ENCODE measurements at regions not wholly inside any gene's neighbourhood (a gene's known extent, or its start where the extent isn't known, plus 50 kb on each side); places are given as distances from the start of the nearest gene placed in this dataset.

- DNase-seq (no peak), ATAC-seq (no peak)
- Mint-ChIP-seq H3K9me3 (peaks cover 0 to 6% (median 1%) of the 10 kb centered on the region in 9 donors), H3K36me3 (no peaks in the 10 kb centered on the region), H3K4me3 (no peak overlapping the region), H3K27me3 (peaks cover 0 to 26% (median 1%) of the 10 kb centered on the region in 5 donors), H3K4me1 (no peaks in the 10 kb centered on the region), H3K27ac (no peak overlapping the region)
- POLR2A ChIA-PET, result no interaction called here
These were observed 228.2 kb upstream of the BLID start for GRCh38 chr11:122344215-122344614.

- no peak overlapping the region for H3K27ac Mint-ChIP-seq
- DNase-seq (no peak), ATAC-seq (no peak)
- H3K36me3 Mint-ChIP-seq, result no peaks in the 10 kb centered on the region
- peaks cover 0 to 16% (median 1%) of the 10 kb centered on the region in 5 donors for H3K27me3 Mint-ChIP-seq
- no peaks in the 10 kb centered on the region for H3K4me1 Mint-ChIP-seq
- no peak overlapping the region for H3K4me3 Mint-ChIP-seq
- POLR2A ChIA-PET, result no interaction called here
- peaks cover 0 to 6% (median 1%) of the 10 kb centered on the region in 9 donors for H3K9me3 Mint-ChIP-seq
These were observed 227.2 kb upstream of the BLID start for GRCh38 chr11:122343210-122343609.

- POLR2A ChIA-PET, result no interaction called here
These were observed 226.2 kb upstream of the BLID start for GRCh38 chr11:122342089-122342744.

GRCh38 chr11:122341477-122341876 is 225.5 kb upstream of the BLID start:
- H3K4me3 Mint-ChIP-seq, result no peak overlapping the region
- POLR2A ChIA-PET, result no interaction called here
- peaks cover 0 to 16% (median 1%) of the 10 kb centered on the region in 5 donors for H3K27me3 Mint-ChIP-seq
- H3K27ac Mint-ChIP-seq, result no peak overlapping the region
- ATAC-seq (no peak), DNase-seq (no peak)
- no peaks in the 10 kb centered on the region for H3K36me3 Mint-ChIP-seq
- peaks cover 0 to 6% (median 1%) of the 10 kb centered on the region in 9 donors for H3K9me3 Mint-ChIP-seq
- no peaks in the 10 kb centered on the region for H3K4me1 Mint-ChIP-seq

More at GRCh38 chr11:122342089-122342744, 226.2 kb upstream of the BLID start:
- no peaks in the 10 kb centered on the region for H3K36me3 Mint-ChIP-seq
- ATAC-seq (no peak), DNase-seq (no peak)
- no peak overlapping the region for H3K27ac Mint-ChIP-seq
- H3K9me3 Mint-ChIP-seq, result peaks cover 0 to 6% (median 1%) of the 10 kb centered on the region in 9 donors
- no peaks in the 10 kb centered on the region for H3K4me1 Mint-ChIP-seq
- H3K4me3 Mint-ChIP-seq, result no peak overlapping the region
- H3K27me3 Mint-ChIP-seq, result peaks cover 0 to 16% (median 1%) of the 10 kb centered on the region in 5 donors

GRCh38 chr11:122340607-122341290 is 224.7 kb upstream of the BLID start:
- DNase-seq (no peak), ATAC-seq (no peak)
- H3K4me1 Mint-ChIP-seq, result no peaks in the 10 kb centered on the region
- no peak overlapping the region for H3K27ac Mint-ChIP-seq
- H3K9me3 Mint-ChIP-seq, result peaks cover 0 to 6% (median 1%) of the 10 kb centered on the region in 9 donors
- peaks cover 0 to 16% (median 1%) of the 10 kb centered on the region in 5 donors for H3K27me3 Mint-ChIP-seq
- no peak overlapping the region for H3K4me3 Mint-ChIP-seq
- POLR2A ChIA-PET, result no interaction called here
- no peaks in the 10 kb centered on the region for H3K36me3 Mint-ChIP-seq

- Mint-ChIP-seq H3K27ac (no peak overlapping the region), H3K36me3 (no peaks in the 10 kb centered on the region), H3K9me3 (peaks cover 0 to 6% (median 0%) of the 10 kb centered on the region in 9 donors), H3K27me3 (peaks cover 0 to 17% (median 2%) of the 10 kb centered on the region in 5 donors), H3K4me3 (no peak overlapping the region), H3K4me1 (no peaks in the 10 kb centered on the region)
- no peak for ATAC-seq
- no peak for DNase-seq
- POLR2A ChIA-PET, result no interaction called here
These were observed 223.5 kb upstream of the BLID start for GRCh38 chr11:122339436-122340060.

GRCh38 chr11:122337704-122338103 is 221.7 kb upstream of the BLID start:
- Mint-ChIP-seq H3K4me1 (no peaks in the 10 kb centered on the region), H3K4me3 (no peak overlapping the region), H3K36me3 (no peaks in the 10 kb centered on the region), H3K9me3 (peaks cover 0 to 3% (median 0%) of the 10 kb centered on the region in 9 donors), H3K27me3 (peaks cover 1 to 29% (median 7%) of the 10 kb centered on the region in 5 donors), H3K27ac (no peak overlapping the region)
- DNase-seq (no peak), ATAC-seq (no peak)
- POLR2A ChIA-PET, result no interaction called here

- peaks cover 0 to 3% (median 0%) of the 10 kb centered on the region in 9 donors for H3K9me3 Mint-ChIP-seq
- H3K4me3 Mint-ChIP-seq, result no peak overlapping the region
- H3K4me1 Mint-ChIP-seq, result no peaks in the 10 kb centered on the region
- no peak for DNase-seq
- ATAC-seq, result no peak
- H3K36me3 Mint-ChIP-seq, result no peaks in the 10 kb centered on the region
- peaks cover 1 to 25% (median 7%) of the 10 kb centered on the region in 5 donors for H3K27me3 Mint-ChIP-seq
- POLR2A ChIA-PET, result no interaction called here
- H3K27ac Mint-ChIP-seq, result no peak overlapping the region
These were observed 221.2 kb upstream of the BLID start for GRCh38 chr11:122337241-122337640.

- Mint-ChIP-seq H3K27me3 (peaks cover 1 to 20% (median 7%) of the 10 kb centered on the region in 5 donors), H3K4me3 (no peak overlapping the region), H3K36me3 (no peaks in the 10 kb centered on the region), H3K27ac (no peak overlapping the region), H3K9me3 (peaks cover 0 to 3% (median 0%) of the 10 kb centered on the region in 9 donors), H3K4me1 (no peaks in the 10 kb centered on the region)
- POLR2A ChIA-PET, result no interaction called here
- DNase-seq (no peak), ATAC-seq (no peak)
These were observed 220.7 kb upstream of the BLID start for GRCh38 chr11:122336706-122337105.

GRCh38 chr11:122334546-122335339 is 218.7 kb upstream of the BLID start:
- POLR2A ChIA-PET, result no interaction called here
- no peaks in the 10 kb centered on the region for H3K36me3 Mint-ChIP-seq
- DNase-seq, result no peak
- no peaks in the 10 kb centered on the region for H3K4me1 Mint-ChIP-seq
- ATAC-seq, result no peak
- H3K27ac Mint-ChIP-seq, result no peak overlapping the region
- H3K9me3 Mint-ChIP-seq, result peaks cover 0 to 2% (median 0%) of the 10 kb centered on the region in 9 donors
- H3K4me3 Mint-ChIP-seq, result no peak overlapping the region
- peaks cover 1 to 20% (median 7%) of the 10 kb centered on the region in 5 donors for H3K27me3 Mint-ChIP-seq

- peaks cover 1 to 20% (median 7%) of the 10 kb centered on the region in 5 donors for H3K27me3 Mint-ChIP-seq
- ATAC-seq, result no peak
- no peak overlapping the region for H3K4me3 Mint-ChIP-seq
- POLR2A ChIA-PET, result no interaction called here
- no peaks in the 10 kb centered on the region for H3K36me3 Mint-ChIP-seq
- DNase-seq, result no peak
- H3K4me1 Mint-ChIP-seq, result no peaks in the 10 kb centered on the region
- no peak overlapping the region for H3K27ac Mint-ChIP-seq
- peaks cover 0 to 2% (median 0%) of the 10 kb centered on the region in 9 donors for H3K9me3 Mint-ChIP-seq
These were observed 217.5 kb upstream of the BLID start for GRCh38 chr11:122333467-122333866.

- POLR2A ChIA-PET, result no interaction called here
- ATAC-seq (no peak), DNase-seq (no peak)
- Mint-ChIP-seq H3K36me3 (no peaks in the 10 kb centered on the region), H3K4me3 (no peak overlapping the region), H3K4me1 (no peaks in the 10 kb centered on the region), H3K27me3 (peaks cover 1 to 20% (median 7%) of the 10 kb centered on the region in 5 donors), H3K9me3 (peaks cover 0 to 2% (median 0%) of the 10 kb centered on the region in 9 donors), H3K27ac (no peak overlapping the region)
These were observed 215.1 kb upstream of the BLID start for GRCh38 chr11:122331079-122331478.
